Calu3 (cell line): ENCODE measurements at regions not wholly inside any gene's neighbourhood (a gene's known extent, or its start where the extent isn't known, plus 50 kb on each side); places are given as distances from the start of the nearest gene placed in this dataset.

Experiments used
- BruUV-seq: library from RNA; stranded (reverse); fragments of 400-500 nt; replicated peaks from 2 replicates; lab custom pipeline; 2021; lab: Mats Ljungman, UMichigan
- CTCF ChIA-PET: fragments of 300-600 bp; sonication (Branson Sonifier 250); formaldehyde crosslinking; loops from one replicate; lab custom pipeline; 2022; ENCODE audit warnings: antibody characterized with exemption; lab: Charles Lee
- DNase-seq: peaks from one replicate; pipeline ENCODE4 v3.0.0; 2022
- H3K27ac Mint-ChIP-seq: one replicate; pipeline ENCODE4 v1.8.0; 2022; ENCODE audit warnings: mixed read lengths; ENCODE audit not compliant: unreplicated experiment
- H3K27me3 Mint-ChIP-seq: one replicate; pipeline ENCODE4 v1.8.0; 2022; ENCODE audit warnings: mixed read lengths; ENCODE audit not compliant: unreplicated experiment
- H3K36me3 Mint-ChIP-seq: one replicate; pipeline ENCODE4 v1.8.0; 2022; ENCODE audit warnings: mild to moderate bottlenecking, moderate library complexity, mixed read lengths; ENCODE audit not compliant: insufficient read depth, unreplicated experiment
- H3K4me1 Mint-ChIP-seq: one replicate; pipeline ENCODE4 v1.8.0; 2022; ENCODE audit warnings: mild to moderate bottlenecking, low read depth, mixed read lengths; ENCODE audit not compliant: unreplicated experiment
- H3K4me3 Mint-ChIP-seq: one replicate; pipeline ENCODE4 v1.8.0; 2022; ENCODE audit warnings: mild to moderate bottlenecking, low read depth, moderate library complexity, mixed read lengths; ENCODE audit not compliant: unreplicated experiment
- H3K9me3 Mint-ChIP-seq: one replicate; pipeline ENCODE4 v1.8.0; 2022; ENCODE audit warnings: low read depth, mixed read lengths; ENCODE audit not compliant: unreplicated experiment
- CTCF ChIP-seq: fragments of 200-600 bp; IDR thresholded peaks from one replicate; pipeline ENCODE4 v1.8.0; 2022; ENCODE audit warnings: antibody characterized with exemption; ENCODE audit not compliant: unreplicated experiment
- intact Hi-C: fragments of 100-400 bp; cut with micrococcal nuclease; formaldehyde crosslinking; loops from one replicate; pipeline ENCODE4 v1.10.0; 2022; ENCODE audit not compliant: unreplicated experiment

GRCh38 chr13:89750371-89750770 lies 1597.1 kb upstream of the MIR17HG start:
- CTCF ChIA-PET = no interaction called here
- no TSS peak for BruUV-seq
- Mint-ChIP-seq H3K27ac (no peak overlapping the region), H3K36me3 (no peaks in the 10 kb centered on the region), H3K4me1 (no peaks in the 10 kb centered on the region), H3K27me3 (no peaks in the 10 kb centered on the region), H3K9me3 (no peaks in the 10 kb centered on the region), H3K4me3 (no peak overlapping the region)
- no peak for TF ChIP-seq CTCF
- DNase-seq = no peak
- intact Hi-C loops = no loop called here

- Mint-ChIP-seq H3K9me3 (peaks cover 2% of the 10 kb centered on the region), H3K36me3 (no peaks in the 10 kb centered on the region), H3K4me3 (no peak overlapping the region), H3K27ac (no peak overlapping the region), H3K4me1 (no peaks in the 10 kb centered on the region), H3K27me3 (no peaks in the 10 kb centered on the region)
- intact Hi-C loops = no loop called here
- BruUV-seq = no TSS peak
- CTCF ChIA-PET = no interaction called here
- no peak for DNase-seq
- no peak for TF ChIP-seq CTCF
These were observed 1596.0 kb upstream of the MIR17HG start for GRCh38 chr13:89751432-89751930.

- Mint-ChIP-seq H3K9me3 (peaks cover 2% of the 10 kb centered on the region), H3K27me3 (no peaks in the 10 kb centered on the region), H3K4me1 (no peaks in the 10 kb centered on the region), H3K27ac (no peak overlapping the region), H3K36me3 (no peaks in the 10 kb centered on the region), H3K4me3 (no peak overlapping the region)
- no TSS peak for BruUV-seq
- CTCF ChIA-PET = no interaction called here
- no peak for TF ChIP-seq CTCF
- no peak for DNase-seq
- intact Hi-C loops = no loop called here
These were observed 1595.1 kb upstream of the MIR17HG start for GRCh38 chr13:89752394-89752793.

GRCh38 chr13:89755729-89756492 lies 1591.6 kb upstream of the MIR17HG start:
- Mint-ChIP-seq H3K4me3 (no peak overlapping the region), H3K27ac (no peak overlapping the region), H3K9me3 (peaks cover 2% of the 10 kb centered on the region), H3K27me3 (no peaks in the 10 kb centered on the region), H3K36me3 (no peaks in the 10 kb centered on the region), H3K4me1 (no peaks in the 10 kb centered on the region)
- BruUV-seq = no TSS peak
- CTCF ChIA-PET = no interaction called here
- DNase-seq = no peak
- TF ChIP-seq CTCF = no peak
- intact Hi-C loops = no loop called here
